ENCODE measurements at regions not wholly inside any gene's neighbourhood (a gene's known extent, or its start where the extent isn't known, plus 50 kb on each side); places are given as distances from the start of the nearest gene placed in this dataset.

GRCh38 chr3:72439321-72440183, 408.7 kb downstream of the SHQ1 start:
- Histone ChIP-seq H3K4me3 (ENCODE audit: low read length) (no peak overlapping the region), H3K9ac (ENCODE audit: low read length) (no peak overlapping the region), H3K36me3 (ENCODE audit: control insufficient read depth, insufficient read depth, low read length) (no peaks in the 10 kb centered on the region), H3K9me3 (ENCODE audit: control insufficient read depth, low read length) (no peaks in the 10 kb centered on the region), H3K4me1 (ENCODE audit: control insufficient read depth, insufficient read depth, low read length) (peaks cover 15% of the 10 kb centered on the region), H3K27me3 (ENCODE audit: control insufficient read depth, insufficient read depth, low read length) (no peaks in the 10 kb centered on the region)

GRCh38 chr3:72437661-72438406, 410.4 kb downstream of the SHQ1 start:
- Histone ChIP-seq H3K27me3 (ENCODE audit: control insufficient read depth, insufficient read depth, low read length) (no peaks in the 10 kb centered on the region), H3K9me3 (ENCODE audit: control insufficient read depth, low read length) (no peaks in the 10 kb centered on the region), H3K9ac (ENCODE audit: low read length) (no peak overlapping the region), H3K36me3 (ENCODE audit: control insufficient read depth, insufficient read depth, low read length) (no peaks in the 10 kb centered on the region), H3K4me3 (ENCODE audit: low read length) (no peak overlapping the region), H3K4me1 (ENCODE audit: control insufficient read depth, insufficient read depth, low read length) (peaks cover 15% of the 10 kb centered on the region)

DNA sequence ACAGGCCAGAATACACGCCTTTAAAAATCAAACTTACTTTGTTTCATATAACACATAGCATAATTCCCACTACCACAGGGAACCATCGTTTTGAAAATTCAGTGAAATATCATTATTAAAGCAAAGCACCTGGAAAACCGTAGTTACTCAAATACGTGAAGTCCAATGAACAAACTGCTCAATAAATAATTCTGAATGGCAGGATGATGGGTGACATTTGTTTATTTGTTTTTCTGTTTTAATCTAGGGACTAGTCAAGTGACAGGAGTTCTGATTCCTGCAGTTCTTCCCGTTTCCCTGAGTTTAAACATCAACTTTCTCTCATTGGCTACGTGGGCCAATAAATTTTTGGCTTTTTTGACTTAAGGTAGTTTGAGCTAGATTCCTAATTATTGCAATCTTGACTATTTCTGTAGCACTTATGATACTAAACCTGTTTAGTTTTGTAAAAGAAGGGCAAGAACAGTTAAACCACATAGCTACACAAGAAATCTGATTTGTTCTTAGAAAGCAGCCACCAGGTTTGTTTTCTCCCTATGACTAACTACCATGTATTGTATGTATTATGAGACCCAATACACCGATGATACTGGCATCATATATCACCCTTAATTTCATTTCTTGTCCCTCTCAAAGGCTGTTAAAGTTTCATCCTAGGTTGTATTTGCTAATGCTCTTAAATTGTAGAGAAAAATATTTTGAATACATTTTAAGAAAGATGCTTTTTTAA, 411.2 kb downstream of the SHQ1 start:
- H3K4me3 ChIP-seq (ENCODE audit: low read length) = no peak overlapping the region
- peaks cover 15% of the 10 kb centered on the region for H3K4me1 ChIP-seq (ENCODE audit: control insufficient read depth, insufficient read depth, low read length)
- H3K36me3 ChIP-seq (ENCODE audit: control insufficient read depth, insufficient read depth, low read length) = no peaks in the 10 kb centered on the region
- no peak overlapping the region for H3K9ac ChIP-seq (ENCODE audit: low read length)
- no peaks in the 10 kb centered on the region for H3K27me3 ChIP-seq (ENCODE audit: control insufficient read depth, insufficient read depth, low read length)
- H3K9me3 ChIP-seq (ENCODE audit: control insufficient read depth, low read length) = no peaks in the 10 kb centered on the region

DNA sequence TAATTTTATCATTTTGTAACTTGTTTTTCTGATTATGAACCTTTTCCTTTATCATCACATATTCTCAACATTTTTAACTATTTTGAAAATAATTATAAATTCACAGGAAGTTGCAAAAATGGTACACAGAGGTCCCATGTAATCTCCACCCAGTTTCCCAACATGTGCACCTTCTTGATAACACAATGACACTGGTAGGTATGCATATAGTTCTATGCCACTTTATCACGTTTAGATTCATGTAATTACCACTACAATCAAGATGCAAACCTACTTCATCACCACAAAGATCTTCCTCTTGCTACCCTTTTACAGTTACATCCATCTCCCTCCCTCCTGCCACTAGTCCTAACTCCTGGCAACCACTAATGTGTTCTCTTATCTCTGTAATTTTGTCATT, 413.9 kb downstream of the SHQ1 start:
- Histone ChIP-seq H3K36me3 (ENCODE audit: control insufficient read depth, insufficient read depth, low read length) (no peaks in the 10 kb centered on the region), H3K27me3 (ENCODE audit: control insufficient read depth, insufficient read depth, low read length) (no peaks in the 10 kb centered on the region), H3K9ac (ENCODE audit: low read length) (no peak overlapping the region), H3K4me1 (ENCODE audit: control insufficient read depth, insufficient read depth, low read length) (peaks cover 8% of the 10 kb centered on the region), H3K4me3 (ENCODE audit: low read length) (no peak overlapping the region), H3K9me3 (ENCODE audit: control insufficient read depth, low read length) (no peaks in the 10 kb centered on the region)

- Histone ChIP-seq H3K4me3 (ENCODE audit: low read length) (no peak overlapping the region), H3K27me3 (ENCODE audit: control insufficient read depth, insufficient read depth, low read length) (no peaks in the 10 kb centered on the region), H3K9me3 (ENCODE audit: control insufficient read depth, low read length) (no peaks in the 10 kb centered on the region), H3K36me3 (ENCODE audit: control insufficient read depth, insufficient read depth, low read length) (no peaks in the 10 kb centered on the region), H3K4me1 (ENCODE audit: control insufficient read depth, insufficient read depth, low read length) (peaks cover 5% of the 10 kb centered on the region), H3K9ac (ENCODE audit: low read length) (no peak overlapping the region)
Measured at GRCh38 chr3:72432246-72432645, 416.0 kb downstream of the SHQ1 start.

DNA sequence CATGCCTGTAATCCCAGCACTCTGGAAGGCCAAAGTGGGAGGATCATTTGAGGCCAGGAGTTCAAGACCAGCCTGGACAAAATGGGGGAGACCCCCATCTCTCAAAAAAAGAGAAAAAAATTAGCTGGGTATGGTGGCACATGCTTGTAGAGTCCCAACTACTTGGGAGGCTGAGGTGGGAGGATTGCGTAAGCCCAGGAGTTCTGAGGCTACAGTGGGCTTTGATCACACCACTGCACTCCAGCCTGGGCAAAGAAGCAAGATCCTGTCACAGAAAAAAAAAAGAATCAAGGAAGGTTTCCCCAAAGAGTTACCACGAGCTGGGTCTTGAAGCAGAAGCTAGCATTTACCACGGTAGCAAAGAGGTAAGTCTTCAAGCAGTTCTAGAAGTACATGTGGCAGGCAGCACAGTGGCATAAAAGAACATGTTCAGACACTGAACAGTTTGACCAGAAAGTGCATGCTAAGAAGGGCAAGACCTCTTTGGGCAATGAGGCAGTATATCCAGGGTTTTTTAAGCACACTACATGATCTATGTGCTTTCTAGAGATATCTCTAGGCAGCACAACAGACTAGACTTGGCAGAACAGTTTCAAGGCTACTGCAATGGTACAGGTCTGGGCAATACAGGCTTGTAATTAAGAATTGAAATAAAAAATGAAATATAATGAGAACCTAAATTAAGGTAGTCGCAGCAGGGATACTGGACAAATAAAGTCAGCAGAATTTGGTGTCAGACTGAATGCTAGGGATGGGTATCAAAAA, 418.5 kb downstream of the SHQ1 start:
- Histone ChIP-seq H3K4me1 (ENCODE audit: control insufficient read depth, insufficient read depth, low read length) (peaks cover 9% of the 10 kb centered on the region), H3K27me3 (ENCODE audit: control insufficient read depth, insufficient read depth, low read length) (no peaks in the 10 kb centered on the region), H3K9ac (ENCODE audit: low read length) (no peak overlapping the region), H3K4me3 (ENCODE audit: low read length) (no peak overlapping the region), H3K9me3 (ENCODE audit: control insufficient read depth, low read length) (no peaks in the 10 kb centered on the region), H3K36me3 (ENCODE audit: control insufficient read depth, insufficient read depth, low read length) (no peaks in the 10 kb centered on the region)

- no peak overlapping the region for H3K9ac ChIP-seq (ENCODE audit: low read length)
- no peaks in the 10 kb centered on the region for H3K27me3 ChIP-seq (ENCODE audit: control insufficient read depth, insufficient read depth, low read length)
- no peak overlapping the region for H3K4me3 ChIP-seq (ENCODE audit: low read length)
- peaks cover 9% of the 10 kb centered on the region for H3K4me1 ChIP-seq (ENCODE audit: control insufficient read depth, insufficient read depth, low read length)
- H3K9me3 ChIP-seq (ENCODE audit: control insufficient read depth, low read length) = no peaks in the 10 kb centered on the region
- no peaks in the 10 kb centered on the region for H3K36me3 ChIP-seq (ENCODE audit: control insufficient read depth, insufficient read depth, low read length)
Measured at GRCh38 chr3:72428803-72429202, 419.4 kb downstream of the SHQ1 start.

DNA sequence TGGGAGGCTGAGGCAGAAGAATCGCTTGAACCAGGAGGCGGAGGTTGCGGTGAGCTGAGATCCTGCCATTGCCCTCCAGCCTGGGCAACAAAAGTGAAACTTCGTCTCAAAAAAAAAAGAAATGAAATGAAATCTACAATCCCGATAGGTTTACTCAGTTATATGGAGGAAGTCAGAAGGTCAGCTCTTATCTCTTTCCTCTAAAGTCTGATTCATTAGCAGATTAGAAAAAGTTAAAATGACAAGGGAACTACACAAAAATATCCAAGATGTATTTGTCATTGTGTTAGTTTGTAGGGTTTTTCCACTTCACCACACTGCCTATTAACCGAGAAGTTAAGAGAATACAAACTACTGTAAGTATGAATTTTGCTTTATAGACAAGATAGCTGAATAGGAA, 420.6 kb downstream of the SHQ1 start:
- H3K9me3 ChIP-seq (ENCODE audit: control insufficient read depth, low read length) = no peaks in the 10 kb centered on the region
- H3K9ac ChIP-seq (ENCODE audit: low read length) = no peak overlapping the region
- no peaks in the 10 kb centered on the region for H3K36me3 ChIP-seq (ENCODE audit: control insufficient read depth, insufficient read depth, low read length)
- H3K4me3 ChIP-seq (ENCODE audit: low read length) = no peak overlapping the region
- peaks cover 9% of the 10 kb centered on the region for H3K4me1 ChIP-seq (ENCODE audit: control insufficient read depth, insufficient read depth, low read length)
- no peaks in the 10 kb centered on the region for H3K27me3 ChIP-seq (ENCODE audit: control insufficient read depth, insufficient read depth, low read length)

GRCh38 chr3:72426618-72427397, 421.4 kb downstream of the SHQ1 start:
- Histone ChIP-seq H3K9me3 (ENCODE audit: control insufficient read depth, low read length) (no peaks in the 10 kb centered on the region), H3K9ac (ENCODE audit: low read length) (no peak overlapping the region), H3K27me3 (ENCODE audit: control insufficient read depth, insufficient read depth, low read length) (no peaks in the 10 kb centered on the region), H3K36me3 (ENCODE audit: control insufficient read depth, insufficient read depth, low read length) (no peaks in the 10 kb centered on the region), H3K4me3 (ENCODE audit: low read length) (no peak overlapping the region), H3K4me1 (ENCODE audit: control insufficient read depth, insufficient read depth, low read length) (peaks cover 9% of the 10 kb centered on the region)

- H3K4me3 ChIP-seq (ENCODE audit: low read length) = no peak overlapping the region
- H3K4me1 ChIP-seq (ENCODE audit: control insufficient read depth, insufficient read depth, low read length) = peaks cover 9% of the 10 kb centered on the region
- no peaks in the 10 kb centered on the region for H3K27me3 ChIP-seq (ENCODE audit: control insufficient read depth, insufficient read depth, low read length)
- no peaks in the 10 kb centered on the region for H3K36me3 ChIP-seq (ENCODE audit: control insufficient read depth, insufficient read depth, low read length)
- H3K9ac ChIP-seq (ENCODE audit: low read length) = no peak overlapping the region
- no peaks in the 10 kb centered on the region for H3K9me3 ChIP-seq (ENCODE audit: control insufficient read depth, low read length)
Measured at GRCh38 chr3:72423643-72424042, 424.6 kb downstream of the SHQ1 start.

- Histone ChIP-seq H3K9ac (ENCODE audit: low read length) (no peak overlapping the region), H3K4me1 (ENCODE audit: control insufficient read depth, insufficient read depth, low read length) (no peaks in the 10 kb centered on the region), H3K27me3 (ENCODE audit: control insufficient read depth, insufficient read depth, low read length) (no peaks in the 10 kb centered on the region), H3K4me3 (ENCODE audit: low read length) (no peak overlapping the region), H3K9me3 (ENCODE audit: control insufficient read depth, low read length) (no peaks in the 10 kb centered on the region), H3K36me3 (ENCODE audit: control insufficient read depth, insufficient read depth, low read length) (no peaks in the 10 kb centered on the region)
Measured at GRCh38 chr3:72421786-72422185, 426.5 kb downstream of the SHQ1 start.

Data from mucosa of stomach (tissue), 1 donor.